Nephron progenitor cell (in vitro differentiated cells): ENCODE measurements at regions not wholly inside any gene's neighbourhood (a gene's known extent, or its start where the extent isn't known, plus 50 kb on each side); places are given as distances from the start of the nearest gene placed in this dataset.

Experiments used
- DNase-seq: peaks from one replicate; pipeline ENCODE4 v3.0.0; 2021
- H3K27ac Mint-ChIP-seq: 2 replicates; pipeline ENCODE4 v1.8.0; 2021; ENCODE audit warnings: mild to moderate bottlenecking, moderate library complexity, mixed read lengths
- H3K27me3 Mint-ChIP-seq: 2 replicates; pipeline ENCODE4 v1.8.0; 2021; ENCODE audit warnings: mild to moderate bottlenecking, low read depth, mixed read lengths; ENCODE audit not compliant: poor library complexity
- H3K36me3 Mint-ChIP-seq: 2 replicates; pipeline ENCODE4 v1.8.0; 2021; ENCODE audit warnings: low read depth, mixed read lengths
- H3K4me1 Mint-ChIP-seq: 2 replicates; pipeline ENCODE4 v1.8.0; 2021; ENCODE audit warnings: mixed read lengths
- H3K4me3 Mint-ChIP-seq: 2 replicates; pipeline ENCODE4 v1.8.0; 2021; ENCODE audit warnings: mild to moderate bottlenecking, moderate library complexity, mixed read lengths
- H3K9me3 Mint-ChIP-seq: 2 replicates; pipeline ENCODE4 v1.8.0; 2021; ENCODE audit warnings: mild to moderate bottlenecking, moderate library complexity, mixed read lengths
- TF ChIP-seq, protein P1 (sequence below): fragments of 200-600 bp; sonication (generic); IDR thresholded peaks from 2 replicates; pipeline ENCODE4 v1.5.0; 2021; ENCODE audit warnings: antibody characterized with exemption

DNA sequence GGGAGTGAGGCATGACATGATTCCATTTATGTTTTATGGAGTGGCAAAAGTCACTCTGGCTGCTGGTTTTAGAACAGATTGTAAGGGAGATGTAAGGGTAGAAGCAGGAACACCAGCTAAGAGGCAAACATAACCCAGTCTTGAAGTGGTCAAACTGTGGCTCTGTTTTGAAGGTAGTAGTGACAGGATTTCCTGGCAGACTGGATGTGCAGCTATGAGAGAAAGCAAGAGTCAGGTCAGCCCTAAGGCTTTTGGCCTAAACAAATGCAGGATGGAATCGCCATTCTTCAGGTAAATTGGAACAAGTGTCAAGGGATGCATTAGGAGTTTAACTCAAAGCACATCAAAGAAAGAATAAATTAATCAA is 175.3 kb upstream of the AGR3 start:
- Mint-ChIP-seq H3K27ac (no peak overlapping the region), H3K4me1 (no peaks in the 10 kb centered on the region), H3K36me3 (no peaks in the 10 kb centered on the region), H3K27me3 (no peaks in the 10 kb centered on the region), H3K4me3 (no peak overlapping the region), H3K9me3 (peaks cover 16% of the 10 kb centered on the region)
- no peak for DNase-seq
- TF ChIP-seq, protein P1, sequence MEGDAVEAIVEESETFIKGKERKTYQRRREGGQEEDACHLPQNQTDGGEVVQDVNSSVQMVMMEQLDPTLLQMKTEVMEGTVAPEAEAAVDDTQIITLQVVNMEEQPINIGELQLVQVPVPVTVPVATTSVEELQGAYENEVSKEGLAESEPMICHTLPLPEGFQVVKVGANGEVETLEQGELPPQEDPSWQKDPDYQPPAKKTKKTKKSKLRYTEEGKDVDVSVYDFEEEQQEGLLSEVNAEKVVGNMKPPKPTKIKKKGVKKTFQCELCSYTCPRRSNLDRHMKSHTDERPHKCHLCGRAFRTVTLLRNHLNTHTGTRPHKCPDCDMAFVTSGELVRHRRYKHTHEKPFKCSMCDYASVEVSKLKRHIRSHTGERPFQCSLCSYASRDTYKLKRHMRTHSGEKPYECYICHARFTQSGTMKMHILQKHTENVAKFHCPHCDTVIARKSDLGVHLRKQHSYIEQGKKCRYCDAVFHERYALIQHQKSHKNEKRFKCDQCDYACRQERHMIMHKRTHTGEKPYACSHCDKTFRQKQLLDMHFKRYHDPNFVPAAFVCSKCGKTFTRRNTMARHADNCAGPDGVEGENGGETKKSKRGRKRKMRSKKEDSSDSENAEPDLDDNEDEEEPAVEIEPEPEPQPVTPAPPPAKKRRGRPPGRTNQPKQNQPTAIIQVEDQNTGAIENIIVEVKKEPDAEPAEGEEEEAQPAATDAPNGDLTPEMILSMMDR = no peak

DNA sequence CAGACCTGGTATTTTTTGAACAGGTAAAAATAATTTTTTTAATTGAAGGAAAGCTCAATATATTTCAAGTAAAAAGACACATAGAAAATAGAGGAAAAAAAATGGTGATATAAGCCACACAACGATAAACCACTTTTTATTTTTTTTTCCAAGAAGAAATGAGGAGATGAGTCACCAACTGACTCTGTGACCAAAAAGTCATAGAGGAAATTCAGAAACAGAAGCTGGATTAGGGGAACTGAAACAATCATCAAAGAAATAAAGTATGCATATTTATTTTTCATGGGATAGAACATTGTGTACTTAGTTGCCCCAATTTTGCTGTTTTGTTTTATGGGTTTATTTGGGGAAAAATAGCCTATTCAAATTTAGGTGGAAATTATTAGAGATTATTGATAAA is 176.8 kb upstream of the AGR3 start:
- Mint-ChIP-seq H3K27me3 (no peaks in the 10 kb centered on the region), H3K27ac (no peak overlapping the region), H3K4me3 (no peak overlapping the region), H3K9me3 (peaks cover 5% of the 10 kb centered on the region), H3K4me1 (no peaks in the 10 kb centered on the region), H3K36me3 (no peaks in the 10 kb centered on the region)
- DNase-seq = no peak
- TF ChIP-seq, protein P1 = no peak

DNA sequence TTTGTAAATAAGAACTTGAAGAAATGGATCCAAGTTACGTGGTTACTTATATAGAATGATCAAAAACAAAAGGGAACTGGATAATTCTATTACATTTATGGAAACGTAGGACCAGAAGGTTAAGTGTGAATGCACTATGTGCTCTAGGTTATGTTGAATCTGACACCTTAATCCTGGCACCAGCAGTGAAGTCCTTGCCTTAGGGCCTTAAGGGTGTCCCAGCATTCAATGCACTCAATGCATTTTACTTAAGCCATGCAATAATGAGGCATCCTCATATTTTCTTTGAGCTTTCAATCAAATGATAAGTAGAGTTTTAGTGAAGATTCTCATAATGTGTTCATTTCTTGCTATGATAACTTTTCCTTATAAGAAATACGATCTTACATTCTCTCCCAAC is 178.3 kb upstream of the AGR3 start:
- Mint-ChIP-seq H3K36me3 (no peaks in the 10 kb centered on the region), H3K4me1 (no peaks in the 10 kb centered on the region), H3K27me3 (peaks cover 4% of the 10 kb centered on the region), H3K4me3 (no peak overlapping the region), H3K9me3 (no peaks in the 10 kb centered on the region), H3K27ac (no peak overlapping the region)
- no peak for DNase-seq
- TF ChIP-seq, protein P1 = no peak

DNA sequence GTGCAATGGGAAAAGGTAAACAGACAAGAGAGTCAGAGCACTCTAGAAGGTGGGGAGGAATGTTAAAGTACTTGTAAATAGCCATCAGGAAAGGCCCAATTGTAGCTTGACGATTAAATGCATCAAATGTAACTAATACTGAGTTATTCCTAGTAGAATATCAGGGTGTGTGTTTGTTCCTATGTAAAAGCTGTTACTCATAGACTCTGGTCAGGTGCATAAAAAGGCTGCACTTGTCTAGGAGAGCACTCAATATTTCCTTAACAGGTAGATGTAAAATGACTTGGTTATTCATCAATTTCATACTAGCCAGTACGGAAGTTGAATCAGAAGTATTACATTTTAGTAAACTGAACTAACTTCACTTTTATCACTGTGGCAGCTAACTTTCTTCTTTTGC is 179.7 kb upstream of the AGR3 start:
- H3K27me3 Mint-ChIP-seq = peaks cover 4% of the 10 kb centered on the region
- H3K4me3 Mint-ChIP-seq = no peak overlapping the region
- TF ChIP-seq, protein P1 = no peak
- no peak for DNase-seq
- no peak overlapping the region for H3K27ac Mint-ChIP-seq
- no peaks in the 10 kb centered on the region for H3K4me1 Mint-ChIP-seq
- H3K9me3 Mint-ChIP-seq = no peaks in the 10 kb centered on the region
- H3K36me3 Mint-ChIP-seq = no peaks in the 10 kb centered on the region

DNA sequence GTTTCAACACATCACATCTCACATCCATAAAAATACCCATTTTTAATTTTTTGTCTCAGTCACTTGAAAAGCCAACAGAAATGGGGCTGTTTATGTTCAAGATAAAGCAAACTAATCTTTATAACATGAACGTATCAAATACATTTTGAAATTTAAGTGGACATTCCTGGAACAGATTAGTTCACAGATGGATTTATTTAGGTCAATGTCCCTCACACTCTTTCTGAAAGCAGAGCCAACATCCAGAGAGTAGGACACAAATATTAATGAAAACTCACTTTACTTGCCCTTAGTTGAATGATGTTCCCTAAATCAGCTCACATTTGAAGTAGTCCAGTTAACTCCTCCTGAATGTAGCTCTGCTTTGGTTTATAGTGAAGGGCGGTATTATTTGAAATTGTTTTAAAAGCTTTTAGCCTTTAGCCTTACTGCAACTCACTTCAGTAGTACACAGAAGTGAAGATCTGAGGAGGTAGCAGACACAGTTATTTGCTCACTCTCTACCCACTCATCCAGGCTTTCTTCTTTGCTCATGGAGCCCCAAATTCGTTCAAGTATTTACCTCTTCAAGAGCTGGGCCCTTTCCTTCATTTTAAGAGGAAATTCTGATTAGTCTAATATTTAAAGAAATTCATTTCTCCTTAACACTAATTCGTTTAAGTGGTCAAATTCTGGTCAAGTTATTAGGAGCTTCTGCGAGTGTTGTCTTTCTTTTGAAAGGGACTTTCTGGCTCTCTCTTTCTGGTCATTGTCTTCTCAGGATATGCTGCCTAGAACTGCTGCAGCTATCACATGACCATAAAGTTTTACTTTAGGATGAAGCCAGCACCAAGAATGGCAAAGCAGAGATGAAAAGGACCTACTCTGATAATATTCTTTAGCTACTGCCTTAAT is 180.6 kb upstream of the AGR3 start:
- TF ChIP-seq, protein P1 = no peak
- Mint-ChIP-seq H3K4me1 (no peaks in the 10 kb centered on the region), H3K27me3 (peaks cover 4% of the 10 kb centered on the region), H3K27ac (no peak overlapping the region), H3K9me3 (no peaks in the 10 kb centered on the region), H3K4me3 (no peak overlapping the region), H3K36me3 (no peaks in the 10 kb centered on the region)
- DNase-seq = no peak

DNA sequence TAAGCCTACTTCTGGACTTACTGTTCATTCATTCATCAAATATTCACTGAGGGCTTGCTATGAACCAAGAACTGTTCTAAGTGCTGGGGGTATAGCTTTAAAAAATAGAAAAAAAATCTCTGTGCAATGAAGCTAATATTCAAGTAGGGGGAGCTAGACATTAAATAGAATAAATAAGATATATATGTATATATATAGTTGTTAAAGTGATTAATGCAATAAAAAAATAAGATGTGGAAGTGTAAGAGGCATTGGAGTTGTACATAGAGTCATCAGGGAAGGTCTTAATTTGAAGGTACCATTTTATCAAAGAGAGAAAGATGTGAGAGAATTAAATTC is 181.2 kb upstream of the AGR3 start:
- no peak for DNase-seq
- Mint-ChIP-seq H3K36me3 (no peaks in the 10 kb centered on the region), H3K9me3 (no peaks in the 10 kb centered on the region), H3K27me3 (peaks cover 4% of the 10 kb centered on the region), H3K4me3 (no peak overlapping the region), H3K4me1 (no peaks in the 10 kb centered on the region), H3K27ac (no peak overlapping the region)
- TF ChIP-seq, protein P1 = no peak
